Testis (tissue), 2 donors: ENCODE measurements at regions not wholly inside any gene's neighbourhood (a gene's known extent, or its start where the extent isn't known, plus 50 kb on each side); places are given as distances from the start of the nearest gene placed in this dataset.

Experiments used
- DNase-seq: peaks from one replicate; pipeline ENCODE4 v3.0.0-alpha.2; 2019
- H3K27ac ChIP-seq, 2 donors: fragments of 200-600 bp; sonication (generic); one replicate each; pipeline ENCODE4 v1.5.1; 2019
- H3K27me3 ChIP-seq: fragments of 200-600 bp; sonication (generic); one replicate; pipeline ENCODE4 v1.5.1; 2019
- H3K36me3 ChIP-seq: fragments of 200-600 bp; sonication (generic); one replicate; pipeline ENCODE4 v1.5.1; 2017; ENCODE audit warnings: low read depth; ENCODE audit errors: missing control alignments
- H3K4me1 ChIP-seq: fragments of 200-600 bp; sonication (generic); one replicate; pipeline ENCODE4 v1.5.1; 2019
- H3K4me3 ChIP-seq, 2 donors: fragments of 200-600 bp; sonication (generic); one replicate each; pipeline ENCODE4 v1.5.1; 2017 to 2019
- H3K9me3 ChIP-seq: fragments of 200-600 bp; sonication (generic); one replicate; pipeline ENCODE4 v1.5.1; 2017
- POLR2A ChIP-seq: fragments of 450-650 bp; IDR thresholded peaks from one replicate; pipeline ENCODE4 v1.6.1; 2017; ENCODE audit warnings: antibody characterized with exemption, mild to moderate bottlenecking, moderate library complexity
- WGBS, 2 donors: methylation state at CpG; one replicate each; pipeline ENCODE4 v1.1.5; 2018; 5-methylcytosine and 5-hydroxymethylcytosine counted together
- intact Hi-C: fragments of 100-400 bp; cut with DNase I; formaldehyde crosslinking; loops from one replicate; pipeline ENCODE4 v1.15.1; 2023; ENCODE audit warnings: low total_unique reads
- TF ChIP-seq, protein P1 (sequence below), 3 experiments: fragments of 450-650 bp in 2 of 3; fragments of 200-600 bp in 1 of 3; sonication (generic) in 1 of 3; IDR thresholded peaks; one replicate each; pipeline ENCODE4 v1.5.1; 2016 to 2019; ENCODE audit warnings: antibody characterized with exemption in 3 of 3, mild to moderate bottlenecking in 2 of 3, moderate library complexity in 1 of 3

DNA sequence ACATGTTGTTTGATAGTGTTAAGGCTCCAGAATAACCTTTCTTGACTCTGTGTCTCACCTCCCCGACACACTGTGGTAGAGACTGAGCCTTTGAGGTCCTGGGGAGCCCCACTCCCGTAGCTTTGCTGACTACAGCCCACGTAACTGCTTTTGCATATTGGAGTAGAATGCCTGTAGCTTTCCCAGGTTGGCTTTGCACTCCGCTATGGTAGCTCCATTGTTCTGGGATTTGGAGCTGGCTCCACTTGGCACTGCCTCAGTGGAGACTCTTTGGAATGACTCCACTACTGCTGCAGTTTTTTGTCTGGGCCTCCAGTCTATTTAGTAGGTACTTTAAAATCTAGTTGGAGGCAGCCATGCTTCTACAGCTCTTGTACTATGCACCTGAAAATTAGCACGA lies 56.2 kb upstream of the ANXA1 start:
- no peaks in the 10 kb centered on the region for H3K9me3 ChIP-seq
- no peaks in the 10 kb centered on the region for H3K36me3 ChIP-seq
- no peak overlapping the region for H3K4me3 ChIP-seq
- H3K4me1 ChIP-seq = peaks cover 21% of the 10 kb centered on the region
- 89 to 92% methylated on average over 5 of the region's 5 CpGs for WGBS, 2 donors
- H3K27ac ChIP-seq = peak overlapping the region in 1 of 2 donors; percentile 43
- H3K27me3 ChIP-seq = no peaks in the 10 kb centered on the region
- DNase-seq = no peak
- no peak for TF ChIP-seq POLR2A
- TF ChIP-seq, protein P1, sequence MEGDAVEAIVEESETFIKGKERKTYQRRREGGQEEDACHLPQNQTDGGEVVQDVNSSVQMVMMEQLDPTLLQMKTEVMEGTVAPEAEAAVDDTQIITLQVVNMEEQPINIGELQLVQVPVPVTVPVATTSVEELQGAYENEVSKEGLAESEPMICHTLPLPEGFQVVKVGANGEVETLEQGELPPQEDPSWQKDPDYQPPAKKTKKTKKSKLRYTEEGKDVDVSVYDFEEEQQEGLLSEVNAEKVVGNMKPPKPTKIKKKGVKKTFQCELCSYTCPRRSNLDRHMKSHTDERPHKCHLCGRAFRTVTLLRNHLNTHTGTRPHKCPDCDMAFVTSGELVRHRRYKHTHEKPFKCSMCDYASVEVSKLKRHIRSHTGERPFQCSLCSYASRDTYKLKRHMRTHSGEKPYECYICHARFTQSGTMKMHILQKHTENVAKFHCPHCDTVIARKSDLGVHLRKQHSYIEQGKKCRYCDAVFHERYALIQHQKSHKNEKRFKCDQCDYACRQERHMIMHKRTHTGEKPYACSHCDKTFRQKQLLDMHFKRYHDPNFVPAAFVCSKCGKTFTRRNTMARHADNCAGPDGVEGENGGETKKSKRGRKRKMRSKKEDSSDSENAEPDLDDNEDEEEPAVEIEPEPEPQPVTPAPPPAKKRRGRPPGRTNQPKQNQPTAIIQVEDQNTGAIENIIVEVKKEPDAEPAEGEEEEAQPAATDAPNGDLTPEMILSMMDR (IDR thresholded peaks at IDR 0.05) = no peak
- intact Hi-C loops = no loop called here

DNA sequence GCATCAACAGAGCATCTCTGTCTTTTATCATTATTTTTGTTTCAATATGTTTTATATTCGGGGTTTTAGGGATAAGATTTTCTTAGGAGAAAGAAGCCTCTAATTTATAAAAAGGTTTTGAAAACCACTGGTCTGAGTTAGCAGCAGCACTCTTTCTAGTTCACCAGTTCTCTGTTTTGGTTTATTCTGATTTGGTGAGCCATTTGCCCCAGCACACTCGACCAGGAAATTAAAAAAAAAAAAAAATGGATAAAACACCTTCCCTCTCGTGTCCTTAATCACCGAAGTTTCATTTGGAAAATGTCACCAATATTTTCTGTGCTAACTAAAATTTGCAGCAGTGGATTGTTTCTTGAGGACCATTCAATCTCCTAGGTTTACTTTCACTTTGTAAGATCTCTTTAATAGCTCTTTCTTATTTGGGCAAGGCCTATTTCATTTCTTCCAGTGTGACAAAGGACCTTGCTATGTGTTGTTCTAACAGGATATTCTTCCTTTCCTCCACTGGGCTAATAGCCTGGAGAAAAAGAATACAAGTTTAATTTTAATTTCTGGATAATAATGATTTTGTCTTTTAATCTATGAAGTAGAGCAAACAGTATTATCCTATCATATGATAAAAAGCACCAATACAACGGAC lies 57.8 kb upstream of the ANXA1 start:
- DNase-seq = no peak
- Histone ChIP-seq H3K27ac (peak overlapping the region; percentile 19 to 21), H3K27me3 (no peaks in the 10 kb centered on the region), H3K4me1 (peaks cover 21% of the 10 kb centered on the region), H3K9me3 (no peaks in the 10 kb centered on the region), H3K36me3 (no peaks in the 10 kb centered on the region), H3K4me3 (peak overlapping the region in 1 of 2 donors; percentile 14)
- 55 to 56% methylated on average over 5 of the region's 5 CpGs for WGBS, 2 donors
- intact Hi-C loops = no loop called here
- no peak for TF ChIP-seq POLR2A
- TF ChIP-seq, protein P1 (IDR thresholded peaks at IDR 0.05) = no peak

DNA sequence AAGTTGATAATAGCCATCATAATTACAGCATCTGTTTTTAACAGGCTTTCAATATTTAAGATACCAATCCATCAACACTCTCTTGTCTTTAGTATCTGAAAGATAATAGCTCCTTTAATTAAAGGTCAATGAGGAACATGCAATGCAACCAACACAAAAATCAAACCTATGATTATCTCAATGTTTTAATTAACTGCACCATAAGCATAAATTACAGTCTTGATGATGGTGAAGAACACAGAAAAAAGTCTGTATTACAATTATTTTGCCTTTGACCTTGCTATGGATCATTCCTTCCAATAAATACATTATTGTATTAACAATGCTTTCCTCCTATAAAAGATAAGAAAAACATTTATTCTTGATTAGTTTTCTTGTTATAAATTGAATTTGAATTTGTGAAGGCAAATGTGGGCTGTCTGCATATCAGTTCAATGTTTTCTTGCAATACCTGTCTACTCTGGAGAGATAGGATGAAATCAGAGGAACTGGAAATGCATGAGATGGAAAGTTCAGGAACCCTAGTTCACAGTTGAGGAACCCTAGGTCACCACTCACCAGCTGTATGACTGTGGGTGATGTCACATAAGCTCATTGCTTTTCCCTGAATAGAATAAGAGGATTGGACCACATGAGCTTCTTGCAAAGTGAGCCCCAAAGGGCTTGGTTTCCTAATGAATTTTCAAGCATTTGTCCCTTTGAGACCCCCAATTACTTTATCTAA lies 58.5 kb upstream of the ANXA1 start:
- no peaks in the 10 kb centered on the region for H3K36me3 ChIP-seq
- H3K27me3 ChIP-seq = no peaks in the 10 kb centered on the region
- TF ChIP-seq, protein P1 (IDR thresholded peaks at IDR 0.05) = no peak
- TF ChIP-seq POLR2A = no peak
- no peaks in the 10 kb centered on the region for H3K9me3 ChIP-seq
- peaks cover 21% of the 10 kb centered on the region for H3K4me1 ChIP-seq
- H3K4me3 ChIP-seq = no peak overlapping the region
- DNase-seq = no peak
- H3K27ac ChIP-seq = peak overlapping the region; percentile 19 to 21
- intact Hi-C loops = no loop called here

DNA sequence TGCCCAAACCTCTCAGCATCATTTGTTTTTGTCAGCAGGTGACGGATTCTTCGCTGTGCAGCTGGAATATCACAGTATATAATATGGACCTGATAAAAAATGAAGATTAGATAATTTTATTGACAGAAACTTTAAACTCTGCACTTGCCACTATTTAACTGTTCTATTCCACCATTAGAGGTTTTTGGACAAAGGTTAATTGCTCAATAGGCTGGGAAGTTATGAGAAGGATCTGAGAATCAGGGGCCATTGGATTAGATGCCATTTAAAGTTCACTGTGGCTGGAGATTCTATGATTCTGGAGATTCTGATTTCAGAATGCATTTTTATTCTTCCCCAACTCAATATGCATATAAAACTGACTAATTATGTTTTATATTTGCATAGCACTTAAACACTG lies 59.8 kb upstream of the ANXA1 start:
- 79 to 89% methylated on average over 2 of the region's 2 CpGs for WGBS, 2 donors
- Histone ChIP-seq H3K27me3 (no peaks in the 10 kb centered on the region), H3K36me3 (no peaks in the 10 kb centered on the region), H3K9me3 (no peaks in the 10 kb centered on the region), H3K4me1 (peaks cover 14% of the 10 kb centered on the region), H3K27ac (no peak overlapping the region), H3K4me3 (no peak overlapping the region)
- intact Hi-C loops = no loop called here
- no peak for TF ChIP-seq POLR2A
- TF ChIP-seq, protein P1 (IDR thresholded peaks at IDR 0.05) = no peak
- no peak for DNase-seq

DNA sequence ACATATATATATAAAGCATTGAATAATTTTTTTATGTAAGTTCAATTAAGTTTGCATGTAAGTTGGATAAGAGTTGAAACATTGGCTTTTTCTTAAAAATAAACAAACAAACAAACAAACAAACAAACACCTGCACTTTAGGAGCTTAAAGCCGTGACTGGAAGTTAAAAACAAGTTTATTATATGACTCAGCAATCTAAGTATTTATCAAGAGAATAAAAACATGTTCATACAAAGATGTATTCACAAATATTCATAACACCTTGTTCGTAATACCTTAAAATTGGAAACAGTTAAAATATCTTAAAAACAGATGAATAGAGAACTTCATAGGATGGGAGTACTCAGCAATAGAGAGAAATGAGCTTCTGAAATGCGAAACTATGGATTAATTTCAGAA lies 61.5 kb upstream of the ANXA1 start:
- TF ChIP-seq, protein P1 (IDR thresholded peaks at IDR 0.05) = no peak
- no peak for TF ChIP-seq POLR2A
- Histone ChIP-seq H3K4me3 (no peak overlapping the region), H3K27ac (no peak overlapping the region), H3K36me3 (no peaks in the 10 kb centered on the region), H3K27me3 (no peaks in the 10 kb centered on the region), H3K4me1 (peaks cover 8% of the 10 kb centered on the region), H3K9me3 (no peaks in the 10 kb centered on the region)
- 66 to 74% methylated on average over 3 of the region's 3 CpGs for WGBS, 2 donors
- intact Hi-C loops = no loop called here
- DNase-seq = no peak
